MM.1S (cell line): ENCODE measurements at regions not wholly inside any gene's neighbourhood (a gene's known extent, or its start where the extent isn't known, plus 50 kb on each side); places are given as distances from the start of the nearest gene placed in this dataset.

Experiments used
- DNase-seq: peaks from one replicate; pipeline ENCODE4 v3.0.0-alpha.2; 2015
- H2AFZ ChIP-seq: fragments of 300-600 bp; sonication (generic); 2 replicates; pipeline ENCODE4 v1.6.0; 2016; ENCODE audit warnings: antibody characterized with exemption, low read length
- H3F3A ChIP-seq: fragments of 300-600 bp; sonication (generic); 2 replicates; pipeline ENCODE4 v1.6.1; 2016; ENCODE audit warnings: mild to moderate bottlenecking, antibody characterized with exemption, low read length, moderate library complexity, mixed read lengths; ENCODE audit not compliant: insufficient read depth
- H3K27ac ChIP-seq: fragments of 300-600 bp; sonication (generic); 2 replicates; pipeline ENCODE4 v1.5.1; 2016; ENCODE audit warnings: mild to moderate bottlenecking, low read length
- H3K27me3 ChIP-seq: fragments of 300-600 bp; sonication (generic); replicated peaks from 2 replicates; pipeline ENCODE4 v1.6.0; 2016; ENCODE audit warnings: low read length; ENCODE audit not compliant: insufficient read depth
- H3K36me3 ChIP-seq: fragments of 300-600 bp; sonication (generic); replicated peaks from 2 replicates; pipeline ENCODE4 v1.6.1; 2016; ENCODE audit warnings: mild to moderate bottlenecking, low read length, mixed read lengths; ENCODE audit not compliant: insufficient read depth
- H3K4me1 ChIP-seq: fragments of 300-600 bp; sonication (generic); 2 replicates; pipeline ENCODE4 v1.6.1; 2016; ENCODE audit warnings: low read length, mixed read lengths
- H3K4me2 ChIP-seq: fragments of 300-600 bp; sonication (generic); 2 replicates; pipeline ENCODE4 v1.6.0; 2016; ENCODE audit warnings: low read depth, low read length
- H3K4me3 ChIP-seq: fragments of 300-600 bp; sonication (generic); 2 replicates; pipeline ENCODE4 v1.5.1; 2016; ENCODE audit warnings: low read length, mixed read lengths
- H3K79me2 ChIP-seq: fragments of 300-600 bp; sonication (generic); 2 replicates; pipeline ENCODE4 v1.6.1; 2016; ENCODE audit warnings: mixed run types, low read length, mixed read lengths
- H3K9ac ChIP-seq: fragments of 300-600 bp; sonication (generic); 2 replicates; pipeline ENCODE4 v1.6.1; 2016; ENCODE audit warnings: low read length, mixed read lengths
- H3K9me2 ChIP-seq: fragments of 300-600 bp; sonication (generic); replicated peaks from 2 replicates; pipeline ENCODE4 v1.6.1; 2016; ENCODE audit warnings: mild to moderate bottlenecking, low read length, mixed read lengths; ENCODE audit not compliant: insufficient read depth
- H3K9me3 ChIP-seq: fragments of 300-600 bp; sonication (generic); replicated peaks from 2 replicates; pipeline ENCODE4 v1.6.1; 2016; ENCODE audit warnings: mild to moderate bottlenecking, low read length, mixed read lengths; ENCODE audit not compliant: insufficient read depth
- H4K20me1 ChIP-seq: fragments of 300-600 bp; sonication (generic); 2 replicates; pipeline ENCODE4 v1.6.1; 2016; ENCODE audit warnings: mild to moderate bottlenecking, low read length, moderate library complexity, mixed read lengths; ENCODE audit not compliant: insufficient read depth
- EZH2 ChIP-seq: fragments of 300-600 bp; sonication (generic); optimal IDR thresholded peaks from 2 replicates; pipeline ENCODE3; 2017; ENCODE audit warnings: low read depth, mild to moderate bottlenecking, antibody characterized with exemption, low read length, mixed read lengths
- EZH2phosphoT487 ChIP-seq: fragments of 300-600 bp; sonication (generic); IDR thresholded peaks from 2 replicates; pipeline ENCODE4 v1.6.1; 2018; ENCODE audit warnings: antibody characterized with exemption, low read length
- TF ChIP-seq, protein P1 (sequence below): fragments of 300-600 bp; sonication (generic); IDR thresholded peaks from 2 replicates; pipeline ENCODE4 v1.5.1; 2016; ENCODE audit warnings: antibody characterized with exemption, low read length, mixed read lengths

- H3K4me2 ChIP-seq, result no peak overlapping the region
Measured at GRCh38 chr3:113086560-113087461, 96.0 kb downstream of the GTPBP8 start.

GRCh38 chr3:113088616-113089015, 97.8 kb downstream of the GTPBP8 start:
- no peak for TF ChIP-seq EZH2
- no peak for TF ChIP-seq EZH2phosphoT487
- TF ChIP-seq, protein P1, sequence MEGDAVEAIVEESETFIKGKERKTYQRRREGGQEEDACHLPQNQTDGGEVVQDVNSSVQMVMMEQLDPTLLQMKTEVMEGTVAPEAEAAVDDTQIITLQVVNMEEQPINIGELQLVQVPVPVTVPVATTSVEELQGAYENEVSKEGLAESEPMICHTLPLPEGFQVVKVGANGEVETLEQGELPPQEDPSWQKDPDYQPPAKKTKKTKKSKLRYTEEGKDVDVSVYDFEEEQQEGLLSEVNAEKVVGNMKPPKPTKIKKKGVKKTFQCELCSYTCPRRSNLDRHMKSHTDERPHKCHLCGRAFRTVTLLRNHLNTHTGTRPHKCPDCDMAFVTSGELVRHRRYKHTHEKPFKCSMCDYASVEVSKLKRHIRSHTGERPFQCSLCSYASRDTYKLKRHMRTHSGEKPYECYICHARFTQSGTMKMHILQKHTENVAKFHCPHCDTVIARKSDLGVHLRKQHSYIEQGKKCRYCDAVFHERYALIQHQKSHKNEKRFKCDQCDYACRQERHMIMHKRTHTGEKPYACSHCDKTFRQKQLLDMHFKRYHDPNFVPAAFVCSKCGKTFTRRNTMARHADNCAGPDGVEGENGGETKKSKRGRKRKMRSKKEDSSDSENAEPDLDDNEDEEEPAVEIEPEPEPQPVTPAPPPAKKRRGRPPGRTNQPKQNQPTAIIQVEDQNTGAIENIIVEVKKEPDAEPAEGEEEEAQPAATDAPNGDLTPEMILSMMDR, result no peak
- Histone ChIP-seq H3K4me2 (no peak overlapping the region), H3K4me3 (no peak overlapping the region), H4K20me1 (no peaks in the 10 kb centered on the region), H2AFZ (no peak overlapping the region), H3K27ac (no peak overlapping the region), H3K9me3 (no peaks in the 10 kb centered on the region), H3K27me3 (no peaks in the 10 kb centered on the region), H3K9ac (no peak overlapping the region), H3K36me3 (no peaks in the 10 kb centered on the region), H3K79me2 (no peaks in the 10 kb centered on the region), H3F3A (no peaks in the 10 kb centered on the region), H3K9me2 (no peaks in the 10 kb centered on the region), H3K4me1 (no peaks in the 10 kb centered on the region)
- no peak for DNase-seq

More at GRCh38 chr3:113086560-113087461, 96.0 kb downstream of the GTPBP8 start:
- Histone ChIP-seq H2AFZ (no peak overlapping the region), H3F3A (no peaks in the 10 kb centered on the region), H4K20me1 (no peaks in the 10 kb centered on the region), H3K4me1 (no peaks in the 10 kb centered on the region), H3K9me2 (no peaks in the 10 kb centered on the region), H3K9ac (no peak overlapping the region), H3K27me3 (no peaks in the 10 kb centered on the region), H3K9me3 (no peaks in the 10 kb centered on the region), H3K27ac (no peak overlapping the region), H3K4me3 (no peak overlapping the region), H3K36me3 (no peaks in the 10 kb centered on the region), H3K79me2 (no peaks in the 10 kb centered on the region)
- no peak for DNase-seq
- TF ChIP-seq, protein P1, result no peak
- TF ChIP-seq EZH2phosphoT487 (no peak), EZH2 (no peak)

GRCh38 chr3:113091417-113091816, 100.6 kb downstream of the GTPBP8 start:
- no peak overlapping the region for H3K9ac ChIP-seq
- H4K20me1 ChIP-seq, result no peaks in the 10 kb centered on the region
- H2AFZ ChIP-seq, result no peak overlapping the region
- no peak overlapping the region for H3K4me3 ChIP-seq
- no peaks in the 10 kb centered on the region for H3K79me2 ChIP-seq
- no peaks in the 10 kb centered on the region for H3K36me3 ChIP-seq
- H3K4me1 ChIP-seq, result no peaks in the 10 kb centered on the region
- no peaks in the 10 kb centered on the region for H3K27me3 ChIP-seq
- H3K4me2 ChIP-seq, result no peak overlapping the region
- TF ChIP-seq EZH2 (no peak), EZH2phosphoT487 (no peak)
- TF ChIP-seq, protein P1, result no peak
- no peak for DNase-seq
- H3K9me2 ChIP-seq, result no peaks in the 10 kb centered on the region
- H3K27ac ChIP-seq, result no peak overlapping the region
- H3F3A ChIP-seq, result no peaks in the 10 kb centered on the region
- no peaks in the 10 kb centered on the region for H3K9me3 ChIP-seq
